Thoracic aorta (tissue), 2 donors: ENCODE measurements at regions not wholly inside any gene's neighbourhood (a gene's known extent, or its start where the extent isn't known, plus 50 kb on each side); places are given as distances from the start of the nearest gene placed in this dataset.
"Not testable (repeated sequence)": the region's sequence is repeated elsewhere in the genome, so short reads cannot be mapped to it uniquely, and the experiment has no call there.

Experiments
- ATAC-seq: fragments of 150-250 bp; one replicate; pipeline ENCODE4 v1.8.0; 2017; ENCODE audit warnings: low read depth; ENCODE audit not compliant: insufficient number of reproducible peaks, low FRiP score
- DNase-seq: peaks from one replicate; pipeline ENCODE4 v3.0.0-alpha.2; 2020; ENCODE audit warnings: low spot score
- H3K27ac ChIP-seq, 2 donors: fragments of 200-600 bp; sonication (generic); 1 replicate in 1 of 2; 2 replicates in 1 of 2; pipeline ENCODE4 v1.5.1; 2016; ENCODE audit warnings: mild to moderate bottlenecking in 2 of 2, moderate library complexity in 2 of 2
- H3K27me3 ChIP-seq: fragments of 200-600 bp; sonication (generic); replicated peaks from 2 replicates; pipeline ENCODE4 v1.6.0; 2016; ENCODE audit warnings: mild to moderate bottlenecking; ENCODE audit not compliant: insufficient read depth
- H3K36me3 ChIP-seq: fragments of 200-600 bp; sonication (generic); one replicate; pipeline ENCODE4 v1.5.1; 2016
- H3K4me1 ChIP-seq, 2 donors: fragments of 200-600 bp; sonication (generic); 1 replicate in 1 of 2; 2 replicates in 1 of 2; pipeline versions ENCODE4 v1.5.1 to v1.6.0; 2016; ENCODE audit warnings: low read depth in 2 of 2, mild to moderate bottlenecking in 1 of 2; ENCODE audit not compliant: control insufficient read depth in 1 of 2
- H3K4me3 ChIP-seq: fragments of 200-600 bp; sonication (generic); 2 replicates; pipeline ENCODE4 v1.5.1; 2016; ENCODE audit warnings: mild to moderate bottlenecking
- H3K9me3 ChIP-seq: fragments of 200-600 bp; sonication (generic); 2 replicates; pipeline ENCODE4 v1.5.1; 2016
- CTCF ChIP-seq: fragments of 200-600 bp; sonication (generic); IDR thresholded peaks from one replicate; pipeline ENCODE4 v1.5.1; 2019; ENCODE audit warnings: antibody characterized with exemption

- H3K27me3 ChIP-seq, result no peaks in the 10 kb centered on the region
- DNase-seq, result no peak
- no peak overlapping the region for H3K4me3 ChIP-seq
- no peak overlapping the region for H3K27ac ChIP-seq
- no peaks in the 10 kb centered on the region for H3K4me1 ChIP-seq
- no peak for ATAC-seq
- H3K36me3 ChIP-seq, result no peaks in the 10 kb centered on the region
- no peaks in the 10 kb centered on the region for H3K9me3 ChIP-seq
- no peak for TF ChIP-seq CTCF
These were observed 686.7 kb downstream of the NYAP2 start for GRCh38 chr2:226086190-226086589.

GRCh38 chr2:226085425-226085824 is 685.9 kb downstream of the NYAP2 start:
- H3K9me3 ChIP-seq, H3K4me1 ChIP-seq, H3K4me3 ChIP-seq, ATAC-seq, H3K36me3 ChIP-seq, DNase-seq, H3K27ac ChIP-seq, H3K27me3 ChIP-seq: not testable (repeated sequence)

GRCh38 chr2:226080334-226080733 is 680.8 kb downstream of the NYAP2 start:
- DNase-seq (no peak), ATAC-seq (no peak)
- no peaks in the 10 kb centered on the region for H3K9me3 ChIP-seq
- no peaks in the 10 kb centered on the region for H3K27me3 ChIP-seq
- H3K27ac ChIP-seq, result no peak overlapping the region
- no peaks in the 10 kb centered on the region for H3K4me1 ChIP-seq
- TF ChIP-seq CTCF, result no peak
- H3K4me3 ChIP-seq, result no peak overlapping the region
- H3K36me3 ChIP-seq, result no peaks in the 10 kb centered on the region

GRCh38 chr2:226079671-226080181 is 680.2 kb downstream of the NYAP2 start:
- H3K36me3 ChIP-seq, result no peaks in the 10 kb centered on the region
- no peaks in the 10 kb centered on the region for H3K27me3 ChIP-seq
- no peaks in the 10 kb centered on the region for H3K9me3 ChIP-seq
- ATAC-seq, result no peak
- H3K4me1 ChIP-seq, result no peaks in the 10 kb centered on the region
- H3K27ac ChIP-seq, result no peak overlapping the region
- no peak for DNase-seq
- no peak overlapping the region for H3K4me3 ChIP-seq
- TF ChIP-seq CTCF, result no peak

GRCh38 chr2:226079196-226079595 is 679.7 kb downstream of the NYAP2 start:
- Histone ChIP-seq H3K27me3 (no peaks in the 10 kb centered on the region), H3K27ac (no peak overlapping the region), H3K36me3 (no peaks in the 10 kb centered on the region), H3K4me1 (no peaks in the 10 kb centered on the region), H3K9me3 (no peaks in the 10 kb centered on the region), H3K4me3 (no peak overlapping the region)
- no peak for TF ChIP-seq CTCF
- DNase-seq (no peak), ATAC-seq (no peak)

GRCh38 chr2:226078666-226079065 is 679.2 kb downstream of the NYAP2 start:
- TF ChIP-seq CTCF, result no peak
- no peaks in the 10 kb centered on the region for H3K9me3 ChIP-seq
- H3K27me3 ChIP-seq, result no peaks in the 10 kb centered on the region
- no peak overlapping the region for H3K4me3 ChIP-seq
- peaks cover 0 to 1% of the 10 kb centered on the region in 2 donors for H3K4me1 ChIP-seq
- DNase-seq, result no peak
- ATAC-seq, result no peak
- no peak overlapping the region for H3K27ac ChIP-seq
- no peaks in the 10 kb centered on the region for H3K36me3 ChIP-seq
